Keratinocyte (primary cell): ENCODE measurements at regions not wholly inside any gene's neighbourhood (a gene's known extent, or its start where the extent isn't known, plus 50 kb on each side); places are given as distances from the start of the nearest gene placed in this dataset.

Experiments
- DNase-seq: peaks from one replicate; pipeline ENCODE4 v3.0.0-alpha.2; 2011; ENCODE audit warnings: low read depth, missing footprints, low spot score
- FAIRE-seq: peaks from 2 replicates; lab custom pipeline; 2011; peaks lifted over from hg19 to GRCh38; lab: Jason Lieb, UNC
- H2AFZ ChIP-seq: 2 replicates; pipeline ENCODE4 v1.6.0; 2012; ENCODE audit warnings: low read length, control low read depth, inconsistent platforms; ENCODE audit not compliant: control insufficient read depth
- H3K27ac ChIP-seq: 2 replicates; pipeline ENCODE4 v1.5.1; 2011; ENCODE audit warnings: low read length; ENCODE audit not compliant: control insufficient read depth, insufficient read depth
- H3K27me3 ChIP-seq: 3 replicates; pipeline ENCODE4 v1.6.0; 2011; ENCODE audit warnings: low read length; ENCODE audit not compliant: control insufficient read depth, insufficient read depth; ENCODE audit errors: extremely low read depth
- H3K36me3 ChIP-seq, 2 experiments: 2 replicates in 1 of 2; 3 replicates in 1 of 2; pipeline ENCODE4 v1.5.1; 2011; ENCODE audit warnings: low read length in 2 of 2, mild to moderate bottlenecking in 1 of 2; ENCODE audit not compliant: control insufficient read depth in 2 of 2, insufficient read depth in 2 of 2; ENCODE audit errors: extremely low read depth in 1 of 2
- H3K4me1 ChIP-seq: 3 replicates; pipeline ENCODE4 v1.5.1; 2011; ENCODE audit warnings: low read length; ENCODE audit not compliant: control insufficient read depth, insufficient read depth; ENCODE audit errors: extremely low read depth
- H3K4me2 ChIP-seq: 3 replicates; pipeline ENCODE4 v1.6.0; 2011; ENCODE audit warnings: low read depth, low read length; ENCODE audit not compliant: control insufficient read depth, insufficient read depth; ENCODE audit errors: extremely low read depth
- H3K4me3 ChIP-seq, 3 experiments: fragments of 200-600 bp in 1 of 3; sonication (generic) in 1 of 3; 2 replicates in 2 of 3; 3 replicates in 1 of 3; pipeline ENCODE4 v1.5.1; 2011 to 2016; ENCODE audit warnings: low read length in 3 of 3, mild to moderate bottlenecking in 3 of 3, control low read depth in 2 of 3, inconsistent platforms in 1 of 3, low read depth in 1 of 3, mixed read lengths in 1 of 3, mixed run types in 1 of 3, moderate library complexity in 1 of 3; ENCODE audit not compliant: control insufficient read depth in 2 of 3, insufficient read depth in 2 of 3; ENCODE audit errors: extremely low read depth in 1 of 3
- H3K79me2 ChIP-seq: 2 replicates; pipeline ENCODE4 v1.6.0; 2012; ENCODE audit warnings: low read length; ENCODE audit not compliant: control insufficient read depth, insufficient read depth
- H3K9ac ChIP-seq: 3 replicates; pipeline ENCODE4 v1.6.0; 2011; ENCODE audit warnings: low read length; ENCODE audit not compliant: control insufficient read depth, insufficient read depth; ENCODE audit errors: extremely low read depth
- H3K9me1 ChIP-seq: 3 replicates; pipeline ENCODE4 v1.6.0; 2011; ENCODE audit warnings: low read length; ENCODE audit not compliant: control insufficient read depth, insufficient read depth; ENCODE audit errors: extremely low read depth
- H3K9me3 ChIP-seq: 2 replicates; pipeline ENCODE4 v1.5.1; 2012; ENCODE audit warnings: low read depth, low read length; ENCODE audit not compliant: control insufficient read depth
- H4K20me1 ChIP-seq: 3 replicates; pipeline ENCODE4 v1.6.0; 2011; ENCODE audit warnings: low read length; ENCODE audit not compliant: control insufficient read depth, insufficient read depth; ENCODE audit errors: extremely low read depth
- EZH2 ChIP-seq: IDR thresholded peaks from one replicate; pipeline ENCODE4 v1.6.1; 2012; ENCODE audit warnings: inconsistent platforms, mild to moderate bottlenecking, low read length, moderate library complexity
- dilution Hi-C: fragments of 300-500 bp; cut with MboI; formaldehyde crosslinking; loops from one replicate; pipeline ENCODE4 v1.7.0; 2020; ENCODE audit warnings: low sequenced_read_pairs; ENCODE audit not compliant: extremely low pct_ligation_motif_present
- TF ChIP-seq, protein P1 (sequence below), 3 experiments: IDR thresholded peaks in 1 of 3; conservative IDR thresholded peaks in 1 of 3; optimal IDR thresholded peaks in 1 of 3; 2 replicates in 2 of 3; 3 replicates in 1 of 3; pipeline versions ENCODE3 to v1.5.1; 2011; ENCODE audit warnings: low read length in 3 of 3, mild to moderate bottlenecking in 3 of 3, moderate library complexity in 2 of 3, control low read depth in 1 of 3, inconsistent platforms in 1 of 3; ENCODE audit not compliant: insufficient read depth in 2 of 3; ENCODE audit errors: extremely low read depth in 1 of 3

DNA sequence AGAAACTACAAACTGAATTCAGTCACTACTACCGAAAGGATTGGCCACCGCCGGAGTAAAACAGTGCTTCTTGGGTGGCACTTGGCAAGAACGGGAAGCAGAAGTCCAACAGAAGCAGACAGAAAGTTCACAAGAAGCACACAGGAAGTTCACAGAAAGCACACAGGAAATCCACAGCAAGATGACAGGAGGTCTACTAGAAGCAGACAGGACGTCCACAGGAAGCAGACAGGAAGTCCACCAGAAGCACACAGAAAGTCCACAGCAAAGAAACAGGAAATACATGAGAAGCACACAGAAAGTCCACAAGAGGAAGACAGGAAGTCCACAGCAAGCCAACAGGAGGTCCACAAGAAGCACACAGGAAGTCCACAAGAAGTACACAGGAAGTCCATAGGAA, 399.2 kb upstream of the AUTS2 start:
- TF ChIP-seq EZH2: no peak
- TF ChIP-seq, protein P1, sequence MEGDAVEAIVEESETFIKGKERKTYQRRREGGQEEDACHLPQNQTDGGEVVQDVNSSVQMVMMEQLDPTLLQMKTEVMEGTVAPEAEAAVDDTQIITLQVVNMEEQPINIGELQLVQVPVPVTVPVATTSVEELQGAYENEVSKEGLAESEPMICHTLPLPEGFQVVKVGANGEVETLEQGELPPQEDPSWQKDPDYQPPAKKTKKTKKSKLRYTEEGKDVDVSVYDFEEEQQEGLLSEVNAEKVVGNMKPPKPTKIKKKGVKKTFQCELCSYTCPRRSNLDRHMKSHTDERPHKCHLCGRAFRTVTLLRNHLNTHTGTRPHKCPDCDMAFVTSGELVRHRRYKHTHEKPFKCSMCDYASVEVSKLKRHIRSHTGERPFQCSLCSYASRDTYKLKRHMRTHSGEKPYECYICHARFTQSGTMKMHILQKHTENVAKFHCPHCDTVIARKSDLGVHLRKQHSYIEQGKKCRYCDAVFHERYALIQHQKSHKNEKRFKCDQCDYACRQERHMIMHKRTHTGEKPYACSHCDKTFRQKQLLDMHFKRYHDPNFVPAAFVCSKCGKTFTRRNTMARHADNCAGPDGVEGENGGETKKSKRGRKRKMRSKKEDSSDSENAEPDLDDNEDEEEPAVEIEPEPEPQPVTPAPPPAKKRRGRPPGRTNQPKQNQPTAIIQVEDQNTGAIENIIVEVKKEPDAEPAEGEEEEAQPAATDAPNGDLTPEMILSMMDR (optimal IDR thresholded peaks at IDR 0.05 in 1 of 3, IDR thresholded peaks at IDR 0.05 in 1 of 3, conservative IDR thresholded peaks at IDR 0.05 in 1 of 3; ENCODE audit: extremely low read depth in 1 of 3, insufficient read depth in 2 of 3, low read length in 3 of 3): no peak
- Histone ChIP-seq H3K4me3 (no peak overlapping the region), H3K9ac (no peak overlapping the region), H3K27me3 (no peaks in the 10 kb centered on the region), H4K20me1 (no peaks in the 10 kb centered on the region), H3K36me3 (no peaks in the 10 kb centered on the region), H3K4me2 (no peak overlapping the region), H2AFZ (no peak overlapping the region), H3K4me1 (no peaks in the 10 kb centered on the region), H3K27ac (no peak overlapping the region), H3K9me1 (no peaks in the 10 kb centered on the region), H3K79me2 (no peaks in the 10 kb centered on the region), H3K9me3 (no peaks in the 10 kb centered on the region)
- DNase-seq (no peak), FAIRE-seq (no peak)
- dilution Hi-C loops: no loop called here

DNA sequence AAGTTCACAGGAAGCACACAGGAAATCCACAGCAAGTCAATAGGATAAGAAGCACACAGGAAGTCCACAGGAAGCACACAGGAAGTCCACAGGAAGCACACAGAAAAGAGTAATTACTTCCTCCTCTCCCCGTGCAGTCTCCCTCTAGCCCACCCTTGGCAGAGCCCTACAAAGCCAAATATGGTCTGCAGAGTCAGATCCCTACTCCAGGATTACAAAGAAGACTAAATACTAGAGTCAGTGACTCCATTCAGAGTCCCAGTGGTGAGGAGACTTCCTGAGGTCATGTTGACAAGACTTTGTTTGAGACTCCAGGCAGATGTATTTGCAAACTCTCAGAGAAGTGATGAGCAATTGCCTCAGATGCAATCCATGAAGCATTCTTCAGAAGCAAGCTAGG, 398.6 kb upstream of the AUTS2 start:
- H3K79me2 ChIP-seq: no peaks in the 10 kb centered on the region
- dilution Hi-C loops: no loop called here
- DNase-seq: no peak
- no peaks in the 10 kb centered on the region for H3K36me3 ChIP-seq
- no peak overlapping the region for H3K4me3 ChIP-seq
- no peak overlapping the region for H3K4me2 ChIP-seq
- no peaks in the 10 kb centered on the region for H4K20me1 ChIP-seq
- FAIRE-seq: no peak
- H2AFZ ChIP-seq: no peak overlapping the region
- H3K9me3 ChIP-seq: no peaks in the 10 kb centered on the region
- no peak for TF ChIP-seq EZH2
- TF ChIP-seq, protein P1 (optimal IDR thresholded peaks at IDR 0.05 in 1 of 3, IDR thresholded peaks at IDR 0.05 in 1 of 3, conservative IDR thresholded peaks at IDR 0.05 in 1 of 3; ENCODE audit: extremely low read depth in 1 of 3, insufficient read depth in 2 of 3, low read length in 3 of 3): no peak
- H3K27me3 ChIP-seq: no peaks in the 10 kb centered on the region
- no peaks in the 10 kb centered on the region for H3K4me1 ChIP-seq
- no peaks in the 10 kb centered on the region for H3K9me1 ChIP-seq
- no peak overlapping the region for H3K27ac ChIP-seq
- no peak overlapping the region for H3K9ac ChIP-seq
